Neural crest cell (in vitro differentiated cells): ENCODE measurements at regions not wholly inside any gene's neighbourhood (a gene's known extent, or its start where the extent isn't known, plus 50 kb on each side); places are given as distances from the start of the nearest gene placed in this dataset.

ENCODE experiments used
- DNase-seq: peaks from one replicate; pipeline ENCODE4 v3.0.0; 2021; ENCODE audit warnings: low read depth, mixed read lengths, low spot score
- H3K27ac Mint-ChIP-seq: one replicate; pipeline ENCODE4 v1.8.0; 2021; ENCODE audit warnings: mild to moderate bottlenecking, mixed read lengths; ENCODE audit not compliant: unreplicated experiment
- H3K27me3 Mint-ChIP-seq: 2 replicates; pipeline ENCODE4 v1.8.0; 2021; ENCODE audit warnings: low read depth, mild to moderate bottlenecking, mixed read lengths
- H3K36me3 Mint-ChIP-seq: 2 replicates; pipeline ENCODE4 v1.8.0; 2021; ENCODE audit warnings: low read depth, mild to moderate bottlenecking, mixed read lengths
- H3K4me1 Mint-ChIP-seq: 2 replicates; pipeline ENCODE4 v1.8.0; 2021; ENCODE audit warnings: mixed read lengths
- H3K4me3 Mint-ChIP-seq: one replicate; pipeline ENCODE4 v1.8.0; 2021; ENCODE audit warnings: mild to moderate bottlenecking, mixed read lengths
- H3K9me3 Mint-ChIP-seq: 2 replicates; pipeline ENCODE4 v1.8.0; 2021; ENCODE audit warnings: mixed read lengths
- CTCF ChIP-seq: fragments of 200-600 bp; sonication (generic); conservative IDR thresholded peaks from 2 replicates; pipeline ENCODE4 v1.5.0; 2021; ENCODE audit warnings: antibody characterized with exemption, mild to moderate bottlenecking

DNA sequence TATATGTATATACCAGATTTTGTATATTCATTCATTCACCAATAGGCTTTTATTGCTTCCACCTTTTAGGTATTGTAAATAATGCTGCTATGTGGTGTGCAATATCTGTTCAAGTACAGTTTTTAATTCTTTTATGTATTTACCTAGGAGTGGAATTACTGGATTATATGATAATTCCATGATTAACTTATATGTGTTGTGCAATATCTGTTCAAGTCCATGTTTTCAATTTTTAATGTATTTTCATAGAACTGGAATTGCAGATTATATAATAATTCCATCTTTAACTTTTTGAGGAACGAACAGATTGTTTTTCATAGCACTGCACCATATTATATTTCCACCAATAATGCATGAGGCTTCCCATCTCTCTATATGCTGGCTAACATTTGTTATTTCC is 50.6 kb upstream of the L3MBTL4 start:
- H3K27ac Mint-ChIP-seq, result no peak overlapping the region
- H3K4me1 Mint-ChIP-seq, result no peaks in the 10 kb centered on the region
- H3K36me3 Mint-ChIP-seq, result peaks cover 5% of the 10 kb centered on the region

DNA sequence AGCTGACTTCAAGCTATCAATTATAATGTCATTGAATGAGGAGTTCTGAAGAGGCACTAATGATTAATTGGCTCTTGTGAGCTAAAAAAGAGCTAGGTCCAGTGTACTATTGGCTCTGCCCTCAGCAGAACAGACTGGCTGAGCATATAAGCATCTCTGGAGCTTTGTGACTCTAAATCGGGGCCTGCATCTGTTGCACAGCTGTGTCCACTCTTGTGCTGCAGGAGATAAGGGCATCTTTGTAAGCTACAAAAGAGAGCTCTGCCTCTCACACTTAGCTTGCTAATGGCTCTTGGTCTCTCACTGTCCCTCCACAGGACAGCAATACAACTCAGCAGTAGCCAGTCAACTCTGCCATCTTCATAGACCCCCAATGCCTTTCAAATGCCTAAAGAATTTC is 61.5 kb upstream of the L3MBTL4 start:
- Mint-ChIP-seq H3K36me3 (peaks cover 3% of the 10 kb centered on the region), H3K27me3 (no peaks in the 10 kb centered on the region), H3K9me3 (peaks cover 2% of the 10 kb centered on the region), H3K27ac (no peak overlapping the region), H3K4me3 (no peak overlapping the region), H3K4me1 (no peaks in the 10 kb centered on the region)
- DNase-seq, result no peak
- no peak for TF ChIP-seq CTCF

More for the DNA sequence above, 50.6 kb upstream of the L3MBTL4 start:
- no peak overlapping the region for H3K4me3 Mint-ChIP-seq
- H3K9me3 Mint-ChIP-seq, result peaks cover 9% of the 10 kb centered on the region
- no peaks in the 10 kb centered on the region for H3K27me3 Mint-ChIP-seq
- no peak for DNase-seq
- no peak for TF ChIP-seq CTCF

DNA sequence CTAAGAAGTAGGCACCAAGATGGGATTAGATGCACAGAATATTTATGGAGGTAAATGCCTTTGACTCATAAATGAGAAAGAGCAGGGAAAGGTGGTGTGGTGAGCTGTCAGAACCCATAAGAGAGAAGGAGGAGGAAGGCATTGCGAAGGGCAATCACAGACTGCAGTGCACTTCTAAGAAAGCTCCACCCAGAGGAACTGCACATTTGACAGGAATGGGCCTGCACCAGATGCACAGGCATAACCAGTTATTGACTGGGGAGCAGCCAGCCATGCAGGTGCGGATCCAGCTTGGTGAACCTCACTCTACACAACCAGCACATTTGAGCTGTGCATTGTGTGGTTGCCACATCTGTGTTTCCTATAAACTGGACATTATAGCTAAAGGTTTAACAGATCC is 62.2 kb upstream of the L3MBTL4 start:
- Mint-ChIP-seq H3K27ac (no peak overlapping the region), H3K4me1 (no peaks in the 10 kb centered on the region), H3K4me3 (no peak overlapping the region), H3K36me3 (no peaks in the 10 kb centered on the region), H3K9me3 (no peaks in the 10 kb centered on the region), H3K27me3 (no peaks in the 10 kb centered on the region)
- no peak for TF ChIP-seq CTCF
- no peak for DNase-seq

DNA sequence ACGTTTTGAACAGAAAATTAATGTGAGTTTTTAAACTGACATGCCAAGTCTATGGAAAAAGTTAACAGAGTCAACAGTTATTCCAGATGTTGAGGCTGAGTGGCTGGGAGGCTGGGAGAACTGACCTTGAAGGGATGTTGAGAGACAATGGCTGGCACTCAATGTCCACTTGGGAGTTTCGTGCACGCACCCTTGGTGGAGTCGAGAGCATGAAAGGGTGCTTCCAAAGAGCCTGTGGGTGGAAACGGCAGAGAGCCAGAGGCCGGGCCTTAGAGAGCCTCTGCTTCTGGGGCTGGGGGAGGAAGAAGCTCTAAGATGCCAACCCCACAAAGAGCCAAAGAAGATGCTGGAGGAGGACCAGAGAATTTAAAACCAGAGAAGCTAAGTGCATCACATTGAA is 63.4 kb upstream of the L3MBTL4 start:
- no peak for TF ChIP-seq CTCF
- no peak overlapping the region for H3K4me3 Mint-ChIP-seq
- no peaks in the 10 kb centered on the region for H3K36me3 Mint-ChIP-seq
- H3K27ac Mint-ChIP-seq, result no peak overlapping the region
- H3K4me1 Mint-ChIP-seq, result no peaks in the 10 kb centered on the region
- no peak for DNase-seq
- H3K9me3 Mint-ChIP-seq, result no peaks in the 10 kb centered on the region
- peaks cover 2% of the 10 kb centered on the region for H3K27me3 Mint-ChIP-seq

DNA sequence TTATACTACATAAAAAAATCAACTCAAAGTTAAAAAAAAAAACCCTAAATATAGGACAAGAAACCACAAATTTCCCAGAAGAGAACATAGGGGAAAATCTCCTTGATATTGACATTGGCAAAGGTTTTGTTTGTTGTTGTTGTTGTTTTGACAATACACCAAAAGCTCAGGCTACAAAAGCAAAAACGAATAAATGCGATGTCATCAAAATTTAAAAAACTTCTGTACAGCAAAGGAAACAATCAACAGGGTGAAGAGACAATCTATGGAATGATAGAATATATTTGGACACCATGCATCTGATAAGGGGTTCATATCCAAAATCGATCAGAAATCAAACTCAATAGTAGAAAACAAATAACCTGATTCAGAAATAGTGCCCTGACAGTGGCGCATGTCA is 65.0 kb upstream of the L3MBTL4 start:
- H3K4me3 Mint-ChIP-seq, result no peak overlapping the region
- H3K27ac Mint-ChIP-seq, result no peak overlapping the region

More for the DNA sequence above, 65.0 kb upstream of the L3MBTL4 start:
- TF ChIP-seq CTCF, result no peak
- no peaks in the 10 kb centered on the region for H3K36me3 Mint-ChIP-seq
- no peaks in the 10 kb centered on the region for H3K9me3 Mint-ChIP-seq
- peaks cover 7% of the 10 kb centered on the region for H3K27me3 Mint-ChIP-seq
- peaks cover 3% of the 10 kb centered on the region for H3K4me1 Mint-ChIP-seq
- no peak for DNase-seq
